ENCODE measurements at regions not wholly inside any gene's neighbourhood (a gene's known extent, or its start where the extent isn't known, plus 50 kb on each side); places are given as distances from the start of the nearest gene placed in this dataset.

- Histone ChIP-seq H3K9me2 (replicated peaks; ENCODE audit: insufficient read depth, low read length) (no peaks in the 10 kb centered on the region), H3F3A (ENCODE audit: insufficient read depth) (no peaks in the 10 kb centered on the region)
- TF ChIP-seq EZH2phosphoT487 (conservative IDR thresholded peaks at IDR 0.05; ENCODE audit: low read length) = no peak
- TF ChIP-seq, protein P1, sequence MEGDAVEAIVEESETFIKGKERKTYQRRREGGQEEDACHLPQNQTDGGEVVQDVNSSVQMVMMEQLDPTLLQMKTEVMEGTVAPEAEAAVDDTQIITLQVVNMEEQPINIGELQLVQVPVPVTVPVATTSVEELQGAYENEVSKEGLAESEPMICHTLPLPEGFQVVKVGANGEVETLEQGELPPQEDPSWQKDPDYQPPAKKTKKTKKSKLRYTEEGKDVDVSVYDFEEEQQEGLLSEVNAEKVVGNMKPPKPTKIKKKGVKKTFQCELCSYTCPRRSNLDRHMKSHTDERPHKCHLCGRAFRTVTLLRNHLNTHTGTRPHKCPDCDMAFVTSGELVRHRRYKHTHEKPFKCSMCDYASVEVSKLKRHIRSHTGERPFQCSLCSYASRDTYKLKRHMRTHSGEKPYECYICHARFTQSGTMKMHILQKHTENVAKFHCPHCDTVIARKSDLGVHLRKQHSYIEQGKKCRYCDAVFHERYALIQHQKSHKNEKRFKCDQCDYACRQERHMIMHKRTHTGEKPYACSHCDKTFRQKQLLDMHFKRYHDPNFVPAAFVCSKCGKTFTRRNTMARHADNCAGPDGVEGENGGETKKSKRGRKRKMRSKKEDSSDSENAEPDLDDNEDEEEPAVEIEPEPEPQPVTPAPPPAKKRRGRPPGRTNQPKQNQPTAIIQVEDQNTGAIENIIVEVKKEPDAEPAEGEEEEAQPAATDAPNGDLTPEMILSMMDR (IDR thresholded peaks at IDR 0.05; ENCODE audit: insufficient read depth, low read length, poor library complexity, severe bottlenecking) = no peak
These were observed 321.6 kb upstream of the CD180 start for GRCh38 chr5:67518227-67518626.

GRCh38 chr5:67516948-67517565 lies 320.5 kb upstream of the CD180 start:
- no peak overlapping the region for H2AFZ ChIP-seq (ENCODE audit: low read depth, low read length, severe bottlenecking)
- no peak for TF ChIP-seq EZH2phosphoT487 (conservative IDR thresholded peaks at IDR 0.05; ENCODE audit: low read length)
- TF ChIP-seq, protein P1 (IDR thresholded peaks at IDR 0.05; ENCODE audit: insufficient read depth, low read length, poor library complexity, severe bottlenecking) = no peak

More at GRCh38 chr5:67518227-67518626, 321.6 kb upstream of the CD180 start:
- Histone ChIP-seq H3K36me3 (ENCODE audit: low read length) (no peaks in the 10 kb centered on the region), H3K4me2 (ENCODE audit: low read depth, low read length, poor library complexity, severe bottlenecking) (no peak overlapping the region), H3K27me3 (ENCODE audit: low read length) (no peaks in the 10 kb centered on the region), H3K9ac (ENCODE audit: low read length) (no peak overlapping the region), H3K79me2 (ENCODE audit: insufficient read depth, low read length) (no peaks in the 10 kb centered on the region), H4K20me1 (ENCODE audit: low read depth, low read length) (no peaks in the 10 kb centered on the region), H3K4me3 (ENCODE audit: insufficient read depth, low read length, poor library complexity, severe bottlenecking) (no peak overlapping the region), H3K27ac (ENCODE audit: low read depth, low read length) (no peak overlapping the region), H3K9me3 (ENCODE audit: insufficient read depth, low read length) (no peaks in the 10 kb centered on the region), H2AFZ (ENCODE audit: low read depth, low read length, severe bottlenecking) (no peak overlapping the region)

DNA sequence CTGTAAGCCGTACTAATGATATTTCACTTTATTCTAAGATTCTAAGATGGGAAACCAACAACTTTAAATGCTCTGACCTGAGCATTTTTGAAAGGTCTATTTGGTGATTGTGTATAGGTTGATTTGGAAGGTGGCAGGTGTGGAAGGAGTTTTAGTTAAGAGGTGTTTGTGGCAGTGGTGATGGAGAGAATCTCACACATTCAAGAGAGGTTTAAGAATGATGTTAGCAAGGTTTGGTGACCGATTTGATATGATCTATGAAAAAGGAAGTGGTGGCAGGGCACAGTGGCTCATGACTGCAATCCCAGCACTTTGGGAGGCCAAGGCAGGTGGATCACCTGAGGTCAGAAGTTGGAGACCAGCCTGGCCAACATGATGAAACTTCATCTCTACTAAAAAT lies 319.2 kb upstream of the CD180 start:
- Histone ChIP-seq H2AFZ (ENCODE audit: low read depth, low read length, severe bottlenecking) (no peak overlapping the region), H3K79me2 (ENCODE audit: insufficient read depth, low read length) (no peaks in the 10 kb centered on the region), H3F3A (ENCODE audit: insufficient read depth) (no peaks in the 10 kb centered on the region), H3K9me2 (replicated peaks; ENCODE audit: insufficient read depth, low read length) (no peaks in the 10 kb centered on the region), H3K9me3 (ENCODE audit: insufficient read depth, low read length) (no peaks in the 10 kb centered on the region), H4K20me1 (ENCODE audit: low read depth, low read length) (no peaks in the 10 kb centered on the region), H3K4me2 (ENCODE audit: low read depth, low read length, poor library complexity, severe bottlenecking) (no peak overlapping the region), H3K27ac (ENCODE audit: low read depth, low read length) (no peak overlapping the region), H3K27me3 (ENCODE audit: low read length) (no peaks in the 10 kb centered on the region), H3K9ac (ENCODE audit: low read length) (no peak overlapping the region), H3K36me3 (ENCODE audit: low read length) (no peaks in the 10 kb centered on the region), H3K4me3 (ENCODE audit: insufficient read depth, low read length, poor library complexity, severe bottlenecking) (no peak overlapping the region)
- no peak for TF ChIP-seq EZH2phosphoT487 (conservative IDR thresholded peaks at IDR 0.05; ENCODE audit: low read length)
- TF ChIP-seq, protein P1 (IDR thresholded peaks at IDR 0.05; ENCODE audit: insufficient read depth, low read length, poor library complexity, severe bottlenecking) = no peak

More at GRCh38 chr5:67516948-67517565, 320.5 kb upstream of the CD180 start:
- Histone ChIP-seq H3K27ac (ENCODE audit: low read depth, low read length) (no peak overlapping the region), H3K4me2 (ENCODE audit: low read depth, low read length, poor library complexity, severe bottlenecking) (no peak overlapping the region), H3K9ac (ENCODE audit: low read length) (no peak overlapping the region), H3K36me3 (ENCODE audit: low read length) (no peaks in the 10 kb centered on the region), H3F3A (ENCODE audit: insufficient read depth) (no peaks in the 10 kb centered on the region), H4K20me1 (ENCODE audit: low read depth, low read length) (no peaks in the 10 kb centered on the region), H3K27me3 (ENCODE audit: low read length) (no peaks in the 10 kb centered on the region), H3K79me2 (ENCODE audit: insufficient read depth, low read length) (no peaks in the 10 kb centered on the region), H3K9me2 (replicated peaks; ENCODE audit: insufficient read depth, low read length) (no peaks in the 10 kb centered on the region), H3K4me3 (ENCODE audit: insufficient read depth, low read length, poor library complexity, severe bottlenecking) (no peak overlapping the region), H3K9me3 (ENCODE audit: insufficient read depth, low read length) (no peaks in the 10 kb centered on the region)
